A204.1 (cell line): ENCODE measurements at regions not wholly inside any gene's neighbourhood (a gene's known extent, or its start where the extent isn't known, plus 50 kb on each side); places are given as distances from the start of the nearest gene placed in this dataset.
"Not testable (repeated sequence)": the region's sequence is repeated elsewhere in the genome, so short reads cannot be mapped to it uniquely, and the experiment has no call there.

Source experiments
- FAIRE-seq: peaks from 2 replicates; lab custom pipeline; 2012; peaks lifted over from hg19 to GRCh38; lab: Jason Lieb, UNC

DNA sequence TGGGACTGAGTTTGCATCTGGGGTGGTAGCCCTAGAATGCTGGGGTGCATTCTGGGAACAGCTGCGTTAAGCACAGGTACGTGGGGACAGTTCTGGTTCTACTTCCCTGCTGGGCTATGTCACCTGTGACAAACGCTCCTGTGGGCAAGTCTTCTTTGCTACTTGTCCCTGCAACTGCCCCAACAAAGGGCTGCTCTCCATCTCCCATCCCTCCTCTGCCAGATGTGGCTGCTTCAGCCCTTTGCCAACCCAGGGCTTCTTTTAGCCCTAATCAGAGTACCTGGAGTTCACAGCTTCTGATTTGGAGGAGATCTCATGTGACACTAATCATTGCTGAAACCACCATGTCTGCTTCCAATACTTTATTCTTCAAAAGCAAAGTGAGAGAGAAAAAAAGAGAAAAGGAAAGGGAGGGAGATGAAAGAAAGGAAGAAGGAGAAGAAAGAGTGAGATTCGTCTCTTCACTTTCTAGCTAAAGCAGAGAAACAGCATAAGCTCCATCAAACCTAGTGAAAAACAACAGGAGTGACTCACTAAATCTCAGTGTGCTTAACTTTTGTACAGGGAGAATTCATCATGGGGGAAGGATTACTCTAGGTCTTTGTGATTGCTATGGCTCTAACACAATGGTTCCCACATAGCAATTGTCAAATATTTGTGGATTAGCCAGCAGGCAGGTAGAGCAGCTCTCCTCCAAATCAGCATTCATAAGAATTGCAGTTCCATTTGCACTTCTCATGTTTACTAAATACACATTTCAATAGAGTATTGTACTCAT is 174.8 kb downstream of the LRIG3 start:
- no peak for FAIRE-seq

DNA sequence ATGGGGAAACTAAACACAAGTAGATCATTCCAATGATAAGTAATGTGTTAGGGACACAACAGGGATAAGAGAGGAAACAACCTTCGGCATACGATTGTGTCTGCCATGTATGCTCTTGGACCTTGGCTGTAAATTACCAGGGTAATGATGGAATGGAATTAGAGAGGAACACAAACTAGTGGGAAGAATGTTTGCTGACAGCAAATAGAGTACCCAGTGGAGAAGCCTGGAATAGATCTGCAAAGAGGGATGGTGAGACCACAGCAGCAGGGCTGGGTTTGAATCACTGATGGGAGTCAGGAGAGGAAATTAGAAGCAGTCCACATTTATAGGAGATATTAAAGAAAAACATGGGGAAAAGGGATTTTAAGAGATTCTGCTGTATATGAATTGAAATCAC is 172.8 kb downstream of the LRIG3 start:
- FAIRE-seq, result no peak

DNA sequence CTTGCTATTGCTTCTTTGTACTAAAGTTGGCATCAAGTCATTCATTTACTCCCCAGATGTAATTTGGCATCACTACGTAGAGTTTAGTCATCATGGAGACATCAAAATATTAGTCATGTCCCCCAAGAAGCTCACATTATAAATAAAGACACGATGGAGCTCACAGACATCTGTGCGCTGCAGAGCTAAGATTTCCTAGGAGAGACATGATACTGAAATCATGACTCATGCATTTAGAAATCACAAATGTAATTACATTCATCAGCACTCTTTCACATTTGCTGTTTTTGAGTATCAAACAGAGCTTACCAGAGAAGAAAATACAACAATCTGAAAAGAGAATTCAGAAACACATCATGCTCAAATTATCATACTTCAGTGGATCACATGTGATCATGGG is 169.8 kb downstream of the LRIG3 start:
- FAIRE-seq, result no peak

DNA sequence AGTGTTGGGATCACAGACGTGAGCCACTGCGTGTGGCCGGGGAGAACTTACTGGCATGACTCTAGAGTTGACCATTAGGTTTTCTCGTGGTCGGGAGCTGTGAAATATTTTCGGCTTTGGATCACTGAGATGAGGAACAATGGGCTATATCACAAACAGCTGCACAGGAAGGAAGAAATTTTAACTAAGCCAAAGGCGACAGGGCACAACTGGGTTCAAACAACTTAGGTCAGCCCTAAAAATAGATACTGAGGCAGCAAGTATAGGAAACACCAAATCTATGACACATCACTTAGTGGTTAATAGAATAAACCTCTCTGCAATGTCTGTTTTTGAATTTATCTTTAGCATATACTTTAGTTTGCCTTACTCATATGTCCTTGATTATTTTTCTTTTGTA is 162.9 kb downstream of the LRIG3 start:
- FAIRE-seq, result no peak

DNA sequence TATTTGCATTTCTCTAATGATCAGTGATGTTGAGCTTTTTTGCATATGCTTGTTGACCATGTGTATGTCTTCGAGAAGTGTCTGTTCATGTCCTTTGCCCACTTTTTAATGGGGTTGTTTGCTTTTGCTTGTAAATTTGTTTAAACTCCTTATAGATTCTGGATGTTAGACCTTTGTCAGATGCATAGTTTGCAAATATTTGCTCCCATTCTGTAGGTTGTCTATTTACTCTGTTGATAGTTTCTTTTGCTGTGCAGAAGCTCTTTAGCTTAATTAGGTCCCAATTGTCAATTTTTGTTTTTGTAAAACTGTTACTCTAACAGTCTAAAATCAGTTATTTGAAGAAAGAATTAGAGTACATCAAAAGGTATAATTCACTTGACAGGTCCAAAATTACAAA is 160.6 kb downstream of the LRIG3 start:
- not testable (repeated sequence) for FAIRE-seq

DNA sequence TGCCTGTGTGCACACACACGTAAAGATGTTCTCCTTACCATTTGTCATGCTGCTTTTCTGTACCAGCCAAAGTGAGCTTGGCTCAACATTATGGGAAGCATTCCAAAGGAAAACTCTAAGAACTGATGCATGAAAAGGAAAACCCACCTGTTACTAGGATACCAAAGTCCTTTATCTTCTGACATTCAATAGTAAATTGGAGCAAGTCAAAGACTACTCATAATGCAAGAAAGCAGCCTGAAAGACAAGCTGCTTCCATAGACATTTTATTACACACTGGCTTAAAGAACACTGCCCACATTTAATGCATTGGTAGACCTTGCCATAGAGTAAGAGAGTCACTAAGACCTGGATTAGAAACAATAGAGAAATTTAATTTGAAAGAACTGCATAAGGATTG is 159.0 kb downstream of the LRIG3 start:
- no peak for FAIRE-seq

DNA sequence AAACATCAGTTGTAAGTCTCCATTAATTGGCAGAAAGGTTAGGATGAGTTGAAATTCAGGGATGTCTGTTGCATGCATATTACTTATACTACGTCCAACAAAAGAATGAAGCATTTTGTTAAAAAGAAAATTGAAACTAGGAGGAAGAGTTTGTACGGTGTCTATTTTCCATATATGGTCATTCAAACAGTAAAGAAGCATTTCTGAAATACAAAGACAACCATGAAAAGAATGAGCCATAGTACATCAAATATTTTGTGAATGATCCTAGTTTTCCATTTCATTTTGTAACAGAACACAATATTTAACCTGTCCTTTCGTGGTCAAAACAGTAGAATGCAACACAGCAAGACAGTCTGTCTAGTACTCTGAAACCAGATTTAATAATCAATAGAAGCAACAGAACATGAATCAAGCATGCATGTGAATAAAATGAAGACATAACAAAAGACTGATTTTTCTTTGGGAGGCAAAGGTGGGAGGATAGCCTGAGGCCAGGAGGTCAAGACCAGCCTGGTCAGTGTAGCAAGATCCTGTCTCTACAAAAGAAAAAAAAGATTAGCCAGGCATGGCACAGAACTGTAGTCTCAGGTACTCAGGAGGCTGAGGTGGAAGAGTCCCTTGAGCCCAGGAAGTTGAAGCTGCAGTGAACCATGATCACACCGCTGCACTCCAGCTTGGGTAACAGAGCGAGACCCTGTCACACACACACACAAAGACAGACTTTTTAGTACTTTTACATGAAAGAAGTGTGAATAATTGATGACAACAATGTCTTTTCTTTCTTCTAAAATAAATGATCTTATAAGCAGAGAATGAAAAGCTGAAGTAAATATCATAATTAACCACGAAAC is 156.0 kb downstream of the LRIG3 start:
- FAIRE-seq, result no peak

DNA sequence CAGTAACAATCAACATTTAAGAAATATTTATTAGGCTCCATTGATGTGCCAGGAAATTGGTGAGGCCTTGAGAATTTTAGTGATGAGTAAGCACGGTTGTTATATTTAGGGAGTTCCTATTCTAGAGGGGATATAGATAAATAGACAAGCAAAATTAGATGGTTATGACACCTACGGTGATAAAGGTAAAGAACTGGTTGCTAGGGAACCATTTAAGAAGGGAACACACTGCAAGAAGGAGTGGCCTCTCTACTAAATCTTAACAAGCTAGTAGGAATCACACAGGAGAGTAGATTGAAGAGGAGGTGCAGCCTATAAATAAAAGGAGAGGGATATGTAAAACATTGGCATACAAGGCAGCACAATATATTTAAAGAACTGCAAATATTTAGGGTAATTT is 155.2 kb downstream of the LRIG3 start:
- no peak for FAIRE-seq

DNA sequence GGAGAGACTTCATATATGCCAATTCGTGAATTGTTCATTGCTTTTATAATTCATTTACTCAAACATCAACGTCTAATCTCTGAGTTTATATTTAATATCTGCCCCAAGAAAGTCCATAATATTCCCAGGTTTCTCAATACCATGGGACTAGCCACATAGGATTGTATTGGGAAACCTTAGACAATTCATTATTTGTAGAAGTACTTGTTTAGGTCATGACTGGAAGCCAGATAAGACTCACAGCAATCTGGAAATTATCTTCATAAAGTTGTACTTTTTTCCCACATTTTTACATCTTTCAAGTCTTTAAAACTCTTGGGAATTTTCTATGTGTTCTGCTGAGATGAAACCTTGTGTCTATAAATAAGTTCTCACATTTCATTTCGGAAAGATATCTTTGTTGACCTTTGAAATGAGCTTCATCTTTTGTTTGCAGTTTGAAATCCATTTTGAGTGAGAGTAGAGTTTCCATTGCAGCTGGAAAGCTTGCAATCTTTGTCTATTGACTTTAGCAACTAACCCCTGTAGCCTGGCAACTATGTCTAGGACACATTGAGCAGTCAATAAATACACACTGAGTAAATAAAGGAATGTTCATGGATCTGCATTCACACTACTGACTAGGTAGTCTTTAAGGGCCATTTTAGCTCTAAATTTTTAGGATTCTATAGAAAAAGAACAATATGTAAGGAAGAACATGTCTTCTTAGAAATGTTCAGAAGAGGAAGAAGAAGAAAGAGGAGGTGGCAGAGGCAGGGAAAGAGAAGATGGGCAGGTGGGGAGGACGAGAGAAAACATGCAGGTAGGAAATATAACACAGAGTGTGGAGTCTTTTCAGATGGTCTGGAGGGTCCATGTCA is 154.4 kb downstream of the LRIG3 start:
- no peak for FAIRE-seq

DNA sequence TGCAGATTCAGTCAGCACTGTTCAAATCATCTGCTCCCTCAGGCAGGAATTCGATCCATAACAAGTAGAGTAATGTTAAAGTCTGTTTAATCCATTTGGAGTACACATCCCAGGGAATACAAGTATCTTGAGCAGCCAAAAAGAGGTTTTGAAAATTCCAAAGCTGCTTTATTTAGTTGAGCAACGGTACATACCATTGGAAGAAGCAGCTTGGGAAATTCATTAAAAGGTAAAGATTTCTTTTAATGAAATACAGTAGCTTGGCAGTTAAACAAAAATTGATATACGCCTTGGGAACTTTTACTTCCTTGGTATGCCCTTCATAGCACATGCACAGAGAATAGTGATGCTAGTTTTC is 153.8 kb downstream of the LRIG3 start:
- FAIRE-seq, result no peak

DNA sequence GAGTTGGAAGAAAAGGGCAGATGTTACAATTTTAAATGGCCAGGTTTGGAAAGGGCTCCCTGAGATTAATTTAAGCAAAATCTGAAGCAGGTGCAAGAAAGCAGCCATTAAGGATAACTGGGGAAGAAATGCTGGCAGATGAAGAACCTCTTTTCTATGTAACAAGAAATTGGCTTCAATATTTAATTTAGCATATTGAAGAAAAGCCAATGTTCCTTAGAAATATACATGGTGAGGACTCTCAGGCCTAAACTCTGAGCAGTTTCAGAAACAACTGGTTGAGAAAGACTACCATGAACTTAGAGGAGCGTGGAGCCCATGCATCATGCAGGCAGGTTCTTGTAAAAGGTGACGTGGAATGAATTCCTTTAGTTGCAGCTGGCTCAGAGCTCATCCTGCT is 152.8 kb downstream of the LRIG3 start:
- FAIRE-seq, result no peak

DNA sequence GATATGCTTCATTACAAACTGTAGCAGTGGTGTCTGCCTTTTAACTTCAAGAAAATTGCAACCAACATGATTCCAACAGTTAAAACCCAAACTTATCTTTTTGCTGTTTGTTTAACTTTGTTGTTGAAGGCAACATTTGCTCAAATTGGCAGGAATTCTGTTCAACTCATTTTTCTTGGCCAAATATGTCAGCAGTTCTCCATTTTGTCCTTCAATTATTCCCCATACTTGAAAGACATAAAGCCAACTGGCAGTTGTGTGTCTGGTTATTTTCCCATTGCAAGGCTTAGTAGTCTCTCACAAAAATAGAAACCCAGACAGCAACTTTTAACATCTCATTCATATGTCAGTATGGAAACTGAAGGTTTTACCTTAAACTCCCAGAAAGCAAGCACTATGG is 146.3 kb downstream of the LRIG3 start:
- no peak for FAIRE-seq

DNA sequence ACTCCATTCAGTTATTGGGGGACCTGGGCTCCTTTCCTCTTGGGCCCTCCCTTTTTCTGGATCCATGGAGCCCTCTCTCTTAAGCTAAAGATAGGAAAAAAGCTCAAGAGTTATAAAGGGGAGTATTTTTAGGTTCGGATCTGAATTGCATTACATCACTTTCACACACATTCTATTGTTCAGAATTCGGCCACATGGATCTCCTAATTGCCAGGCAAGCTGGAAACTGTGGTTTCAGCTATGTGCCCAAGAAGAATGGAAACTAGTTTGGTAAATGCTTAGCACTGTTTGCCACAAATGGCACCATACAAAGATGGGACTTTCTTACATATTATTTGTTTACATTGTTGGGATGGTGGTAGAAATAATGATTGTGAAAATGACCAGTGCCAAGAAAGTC is 145.6 kb downstream of the LRIG3 start:
- FAIRE-seq, result no peak

DNA sequence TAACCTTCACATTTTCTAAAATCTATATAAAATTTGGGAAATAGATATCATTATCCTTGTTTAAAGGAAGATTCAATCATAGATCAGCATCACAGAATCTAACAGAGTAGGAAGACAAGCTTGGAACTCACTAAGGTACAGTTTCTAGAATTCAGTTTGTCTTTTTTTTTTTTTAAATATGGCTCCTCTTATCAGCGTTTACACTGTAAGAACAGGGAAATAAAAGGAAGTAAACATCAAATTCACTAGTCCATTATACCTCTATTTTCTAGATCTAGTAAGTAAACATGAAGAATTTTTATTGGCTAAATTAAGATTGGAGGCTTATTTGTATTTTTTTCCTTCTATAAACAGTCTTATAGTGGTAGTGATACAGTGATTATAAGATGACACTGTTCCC is 144.9 kb downstream of the LRIG3 start:
- no peak for FAIRE-seq

DNA sequence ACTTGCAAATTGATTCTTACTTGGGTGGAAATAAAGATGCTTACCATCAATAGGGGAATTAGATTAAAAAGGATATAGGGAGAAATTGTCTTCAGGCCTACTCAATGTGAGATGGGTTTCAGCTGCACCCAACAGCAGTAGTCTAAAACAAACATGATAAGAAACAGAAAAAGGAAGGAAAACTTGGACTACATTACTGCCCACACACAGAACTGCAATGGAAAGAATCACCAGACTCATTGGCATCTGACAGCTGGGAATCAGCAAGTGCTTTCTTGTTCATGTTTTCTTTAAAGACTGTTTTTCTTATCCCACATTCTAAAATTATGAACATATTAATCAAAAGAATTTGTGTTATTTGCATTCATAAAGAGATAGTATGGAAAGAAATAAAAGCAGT is 144.2 kb downstream of the LRIG3 start:
- no peak for FAIRE-seq

DNA sequence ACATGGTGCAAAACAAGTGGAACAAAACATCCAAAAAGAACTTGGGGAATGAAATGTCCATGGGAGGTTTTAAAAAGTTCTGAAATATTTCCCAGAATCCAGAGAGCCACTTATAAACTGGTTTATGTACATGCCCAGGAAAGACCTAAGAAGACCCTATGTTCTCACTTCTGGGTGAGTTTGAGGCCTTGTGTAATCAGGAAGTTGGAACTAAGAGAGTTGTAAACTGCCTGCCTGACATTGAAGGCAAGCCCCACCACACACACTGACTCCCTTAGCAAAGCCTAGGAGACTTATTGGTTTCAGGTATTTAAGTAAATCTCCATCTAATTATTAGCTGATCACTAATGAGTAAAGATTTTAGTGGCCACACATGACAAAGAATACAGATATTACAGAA is 142.5 kb downstream of the LRIG3 start:
- no peak for FAIRE-seq

DNA sequence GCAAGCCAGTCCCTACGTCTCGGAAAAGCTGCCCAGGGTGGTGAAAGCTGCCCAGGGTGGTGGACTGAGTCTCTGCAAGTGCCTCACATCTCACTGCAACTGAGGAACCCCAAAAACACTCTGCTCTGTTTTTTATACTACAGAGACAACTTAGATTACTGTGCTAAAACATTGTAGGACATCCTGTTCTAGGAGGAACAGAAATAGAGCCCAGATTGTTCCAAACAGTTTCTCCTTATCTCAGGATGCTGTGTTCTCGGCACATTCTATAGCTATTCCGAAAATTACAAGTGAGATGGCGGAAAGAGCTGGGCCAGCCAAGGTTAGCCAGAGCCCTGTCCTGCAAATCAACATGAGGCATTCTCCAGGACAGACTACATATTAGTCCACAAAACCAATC is 138.7 kb downstream of the LRIG3 start:
- FAIRE-seq, result no peak

DNA sequence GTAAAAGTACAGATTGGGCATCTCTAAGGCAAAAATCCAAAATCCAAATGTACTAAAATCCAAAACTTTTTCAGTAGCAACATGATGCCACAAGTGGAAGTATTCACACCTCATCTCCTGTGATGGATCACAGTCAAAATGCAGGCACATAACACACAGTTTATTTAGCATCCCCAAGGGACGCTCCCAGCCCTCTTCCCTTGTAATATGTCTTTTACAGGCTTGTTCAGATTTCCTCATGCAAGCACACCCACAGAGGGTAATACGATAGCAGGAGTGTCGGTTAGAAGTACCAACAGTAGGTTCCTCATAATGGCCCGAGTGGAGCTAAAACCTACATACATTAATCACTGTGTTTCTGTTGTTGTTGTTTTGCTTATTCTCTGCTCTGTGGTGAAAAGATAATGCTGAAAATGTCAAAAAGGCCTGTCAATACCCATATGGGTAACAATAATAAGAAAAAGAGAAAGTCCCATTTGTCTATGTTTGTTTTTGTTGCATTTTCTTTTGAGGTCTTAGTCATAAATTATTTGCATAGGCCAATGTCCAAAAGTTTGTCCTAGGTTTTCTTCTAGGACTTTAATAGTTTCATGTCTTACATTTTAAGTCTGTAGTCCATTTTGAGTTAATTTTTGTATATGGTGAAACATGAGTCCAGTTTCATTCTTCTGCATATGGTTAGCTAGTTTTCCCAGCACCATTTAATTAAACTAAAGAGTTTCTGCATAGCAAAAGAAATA is 133.1 kb downstream of the LRIG3 start:
- no peak for FAIRE-seq

DNA sequence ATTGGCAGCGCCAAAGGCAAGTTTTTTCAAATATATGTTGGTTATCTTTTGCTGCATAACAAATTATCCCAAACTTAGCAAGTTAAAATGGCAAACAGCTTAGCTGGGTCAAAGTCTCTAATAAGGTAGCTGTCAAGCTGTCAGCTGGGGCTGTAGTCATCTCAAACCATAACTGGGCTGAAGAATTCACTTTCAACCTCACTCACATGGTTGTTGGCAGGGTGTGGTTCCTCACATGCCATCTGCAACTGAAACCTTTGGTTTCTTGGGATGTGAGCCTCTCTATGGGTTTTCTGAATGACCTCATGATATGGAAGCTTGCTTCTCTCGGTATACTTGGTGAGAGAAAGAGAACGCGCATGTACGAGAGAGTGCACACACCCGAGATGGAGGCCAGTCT is 125.4 kb downstream of the LRIG3 start:
- no peak for FAIRE-seq

DNA sequence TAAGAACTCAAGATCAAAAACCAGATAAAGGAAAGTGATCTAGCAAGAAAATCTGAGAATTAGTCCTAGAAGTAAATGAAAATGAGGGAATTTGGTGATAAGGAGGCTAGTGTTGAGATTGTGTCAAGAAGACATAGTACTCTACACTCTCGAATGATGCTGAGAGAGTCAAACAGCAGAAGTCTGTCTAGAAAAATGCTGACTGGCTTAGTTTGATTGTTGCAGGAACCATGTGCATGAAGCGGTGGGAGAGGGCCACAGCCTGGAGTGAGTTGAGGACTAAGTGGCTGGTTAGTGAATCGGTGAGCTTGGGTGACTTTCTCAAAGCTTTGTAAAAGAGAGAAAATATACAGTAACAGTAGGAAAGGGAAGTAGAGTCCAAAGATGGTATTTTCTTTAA is 124.5 kb downstream of the LRIG3 start:
- FAIRE-seq, result no peak

DNA sequence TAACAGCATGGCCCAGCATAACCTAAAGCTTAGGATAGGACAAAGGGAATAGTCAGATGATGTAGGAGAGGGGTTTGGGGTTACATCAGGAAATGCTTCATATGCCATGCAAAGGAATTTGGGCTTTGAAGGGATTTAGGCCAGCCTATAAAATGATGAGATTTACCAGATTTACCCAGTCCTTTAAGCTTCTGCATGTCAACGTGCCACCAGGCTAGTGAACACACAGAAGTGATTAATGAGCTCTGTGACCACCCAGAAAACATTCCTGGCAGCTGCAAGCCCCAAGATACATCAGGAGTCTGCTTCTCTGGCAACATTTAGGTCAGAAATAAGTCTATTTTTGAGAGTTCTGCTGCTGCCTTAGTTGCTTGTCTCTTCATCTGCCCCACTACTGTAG is 118.3 kb downstream of the LRIG3 start:
- FAIRE-seq, result no peak

DNA sequence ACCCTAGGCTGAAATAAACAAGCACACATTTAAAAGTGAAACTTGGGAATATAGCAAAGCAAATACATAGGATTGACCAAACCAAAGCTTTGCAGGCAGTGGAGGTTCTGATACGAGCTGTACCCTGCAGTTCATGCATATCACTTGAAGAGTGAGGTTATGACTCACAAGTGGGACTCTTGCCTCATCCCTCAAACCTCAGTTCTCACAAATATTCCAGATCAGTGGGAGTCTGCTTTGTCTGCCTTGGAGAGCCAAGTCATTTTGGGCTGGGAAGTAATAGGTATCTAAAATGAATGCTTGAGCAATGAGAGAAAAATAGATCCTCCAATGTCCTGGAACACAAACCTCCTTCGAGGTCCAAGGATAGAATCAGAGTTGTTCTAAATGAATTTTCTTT is 116.4 kb downstream of the LRIG3 start:
- no peak for FAIRE-seq
